BJ (cell line): ENCODE measurements at regions not wholly inside any gene's neighbourhood (a gene's known extent, or its start where the extent isn't known, plus 50 kb on each side); places are given as distances from the start of the nearest gene placed in this dataset.

Experiments
- CTCF ChIA-PET: fragments of 350-600 bp; formaldehyde crosslinking; extraction: SDS; loops from one replicate; lab custom pipeline; 2021; ENCODE audit warnings: antibody characterized with exemption, inconsistent platforms; lab: Yijun Ruan, JAX
- POLR2A ChIA-PET: fragments of 300-600 bp; sonication (Branson Sonifier 250); formaldehyde crosslinking; extraction: SDS; loops from one replicate; lab custom pipeline; 2021; ENCODE audit warnings: antibody characterized with exemption; lab: Charles Lee
- DNase-seq: peaks from one replicate; pipeline ENCODE4 v3.0.0-alpha.2; 2011; ENCODE audit warnings: low read depth
- H3K27me3 ChIP-seq: 2 replicates; pipeline ENCODE4 v1.6.0; 2011; ENCODE audit warnings: low read length; ENCODE audit not compliant: control insufficient read depth, insufficient read depth
- H3K36me3 ChIP-seq: 2 replicates; pipeline ENCODE4 v1.5.1; 2011; ENCODE audit warnings: low read length; ENCODE audit not compliant: control insufficient read depth, insufficient read depth
- H3K4me3 ChIP-seq: 2 replicates; pipeline ENCODE4 v1.5.1; 2011; ENCODE audit warnings: low read depth, mild to moderate bottlenecking, control low read depth, low read length
- TF ChIP-seq, protein P1 (sequence below): IDR thresholded peaks from 2 replicates; pipeline ENCODE4 v1.5.1; 2011; ENCODE audit warnings: low read depth, mild to moderate bottlenecking, control low read depth, inconsistent platforms, low read length, moderate library complexity; ENCODE audit not compliant: insufficient read depth

DNA sequence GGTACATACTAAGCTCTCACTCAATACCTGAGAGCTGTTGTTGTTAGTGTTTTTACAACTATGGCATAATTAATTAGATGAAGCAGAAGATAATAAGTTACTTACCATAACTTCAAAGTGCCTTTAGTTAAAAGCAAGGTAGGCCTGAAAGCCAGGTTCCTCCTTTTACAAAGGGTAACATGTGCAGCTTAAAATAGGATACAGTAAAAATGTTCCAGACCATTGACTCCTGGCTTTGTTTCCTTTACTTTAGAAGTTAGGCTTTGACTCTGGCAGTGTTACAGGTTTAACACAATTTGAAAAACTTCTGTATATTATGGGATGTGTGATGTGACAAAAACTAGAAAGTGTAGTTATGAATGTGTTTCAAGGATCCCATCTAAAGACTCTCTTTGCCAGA is 522.5 kb downstream of the EPM2A start:
- Histone ChIP-seq H3K27me3 (no peaks in the 10 kb centered on the region), H3K4me3 (no peak overlapping the region), H3K36me3 (no peaks in the 10 kb centered on the region)
- no peak for DNase-seq
- ChIA-PET CTCF (interaction anchor here (0.6 kb wide), 2 partner anchors 61 to 550 kb away, joined by 3 to 4 read pairs; no protein-coding TSS in a partner anchor), POLR2A (no interaction called here)
- TF ChIP-seq, protein P1, sequence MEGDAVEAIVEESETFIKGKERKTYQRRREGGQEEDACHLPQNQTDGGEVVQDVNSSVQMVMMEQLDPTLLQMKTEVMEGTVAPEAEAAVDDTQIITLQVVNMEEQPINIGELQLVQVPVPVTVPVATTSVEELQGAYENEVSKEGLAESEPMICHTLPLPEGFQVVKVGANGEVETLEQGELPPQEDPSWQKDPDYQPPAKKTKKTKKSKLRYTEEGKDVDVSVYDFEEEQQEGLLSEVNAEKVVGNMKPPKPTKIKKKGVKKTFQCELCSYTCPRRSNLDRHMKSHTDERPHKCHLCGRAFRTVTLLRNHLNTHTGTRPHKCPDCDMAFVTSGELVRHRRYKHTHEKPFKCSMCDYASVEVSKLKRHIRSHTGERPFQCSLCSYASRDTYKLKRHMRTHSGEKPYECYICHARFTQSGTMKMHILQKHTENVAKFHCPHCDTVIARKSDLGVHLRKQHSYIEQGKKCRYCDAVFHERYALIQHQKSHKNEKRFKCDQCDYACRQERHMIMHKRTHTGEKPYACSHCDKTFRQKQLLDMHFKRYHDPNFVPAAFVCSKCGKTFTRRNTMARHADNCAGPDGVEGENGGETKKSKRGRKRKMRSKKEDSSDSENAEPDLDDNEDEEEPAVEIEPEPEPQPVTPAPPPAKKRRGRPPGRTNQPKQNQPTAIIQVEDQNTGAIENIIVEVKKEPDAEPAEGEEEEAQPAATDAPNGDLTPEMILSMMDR: no peak

DNA sequence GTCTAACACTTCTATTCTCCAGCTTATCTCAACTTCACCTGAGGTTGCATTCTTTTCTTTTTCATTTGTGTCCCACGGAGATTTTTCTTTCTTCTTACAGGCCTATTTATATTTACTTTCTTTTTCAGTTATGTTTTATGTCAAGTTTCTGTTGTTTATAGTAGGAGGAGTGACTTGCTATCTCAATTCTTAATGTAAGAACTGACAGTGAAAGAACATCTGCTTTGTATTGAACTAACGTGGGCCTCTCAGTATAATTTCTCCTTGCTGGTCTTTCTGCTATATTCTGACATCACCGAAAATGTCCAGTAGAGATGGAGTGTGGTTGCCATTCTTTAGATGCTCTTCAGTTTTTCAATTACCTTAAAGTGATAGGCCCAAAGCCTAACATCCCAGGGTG is 521.7 kb downstream of the EPM2A start:
- no peaks in the 10 kb centered on the region for H3K27me3 ChIP-seq
- no peak for DNase-seq
- H3K36me3 ChIP-seq: no peaks in the 10 kb centered on the region
- ChIA-PET POLR2A (no interaction called here), CTCF (no interaction called here)
- TF ChIP-seq, protein P1: no peak
- no peak overlapping the region for H3K4me3 ChIP-seq

DNA sequence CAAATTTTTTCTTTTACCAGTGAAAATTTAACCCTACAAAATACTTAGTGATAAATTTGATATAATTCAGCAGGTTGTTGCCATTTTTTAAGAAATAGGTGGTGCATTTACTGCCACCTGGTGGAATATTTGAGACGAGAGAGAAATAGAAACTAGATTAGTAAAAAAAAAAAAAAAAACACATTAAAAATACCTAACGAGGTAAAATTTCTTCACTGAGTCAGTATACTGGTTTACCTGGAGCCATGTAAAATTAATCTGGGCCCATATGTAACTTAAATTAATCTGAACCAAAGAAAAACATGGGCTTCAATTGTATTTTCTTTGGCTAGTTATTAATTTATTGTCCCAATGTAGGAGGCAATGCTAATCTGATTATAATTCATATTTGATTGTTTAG is 520.8 kb downstream of the EPM2A start:
- Histone ChIP-seq H3K27me3 (no peaks in the 10 kb centered on the region), H3K36me3 (no peaks in the 10 kb centered on the region), H3K4me3 (no peak overlapping the region)
- no peak for DNase-seq
- CTCF ChIA-PET: interaction anchor here (0.8 kb wide), 1 partner anchor 408 kb away, joined by 3 read pairs; no protein-coding TSS in a partner anchor
- POLR2A ChIA-PET: no interaction called here
- TF ChIP-seq, protein P1: peak; percentile 45

DNA sequence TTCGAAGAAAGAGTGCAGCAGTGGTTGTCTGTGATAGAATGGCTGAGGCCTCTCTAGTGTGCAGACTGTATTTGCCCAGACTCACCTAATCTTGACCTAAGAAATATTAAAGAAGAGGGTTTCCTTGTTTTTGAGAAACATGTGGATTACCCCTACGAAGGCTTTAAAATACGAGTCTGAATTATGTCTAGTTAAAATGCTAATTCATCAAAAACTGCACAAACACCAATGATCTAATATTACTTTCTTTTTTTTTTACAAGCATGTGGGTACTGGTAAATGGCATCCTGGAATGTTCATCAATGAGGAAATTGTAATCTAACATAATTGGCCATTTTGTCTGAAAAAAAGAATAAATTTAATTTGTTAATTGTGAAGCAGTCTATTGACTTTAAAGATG is 510.9 kb downstream of the EPM2A start:
- no peak for DNase-seq
- ChIA-PET CTCF (interaction anchor here (0.9 kb wide), 1 partner anchor 232 kb away, joined by 3 read pairs; no protein-coding TSS in a partner anchor), POLR2A (no interaction called here)
- Histone ChIP-seq H3K4me3 (no peak overlapping the region), H3K27me3 (no peaks in the 10 kb centered on the region), H3K36me3 (no peaks in the 10 kb centered on the region)
- TF ChIP-seq, protein P1: no peak

DNA sequence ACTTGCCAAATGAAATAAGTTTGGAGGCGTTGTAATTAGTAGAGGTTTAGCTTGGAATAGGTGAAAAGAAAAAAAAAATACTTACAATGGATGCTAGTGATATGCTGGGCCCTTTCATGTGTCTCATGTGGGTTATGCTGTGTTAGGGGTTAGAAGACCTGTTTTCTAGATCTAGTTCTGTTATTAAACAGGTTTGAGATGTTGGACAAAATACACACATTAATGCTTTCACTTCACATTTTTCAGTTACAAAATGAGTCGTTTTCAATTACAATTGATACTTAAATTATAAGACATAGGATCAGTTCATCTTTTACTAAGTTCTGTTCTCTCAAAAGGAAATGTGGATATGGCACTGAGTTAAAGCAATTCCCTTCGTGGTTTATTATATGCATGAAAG is 509.8 kb downstream of the EPM2A start:
- POLR2A ChIA-PET: no interaction called here
- Histone ChIP-seq H3K4me3 (no peak overlapping the region), H3K36me3 (no peaks in the 10 kb centered on the region), H3K27me3 (no peaks in the 10 kb centered on the region)
- no peak for DNase-seq
- TF ChIP-seq, protein P1: no peak
- CTCF ChIA-PET: interaction anchor here (0.9 kb wide), 1 partner anchor 233 kb away, joined by 3 read pairs; no protein-coding TSS in a partner anchor
